HG03039 (cell line): ENCODE measurements at regions not wholly inside any gene's neighbourhood (a gene's known extent, or its start where the extent isn't known, plus 50 kb on each side); places are given as distances from the start of the nearest gene placed in this dataset.

ENCODE experiments used
- ATAC-seq: cut with Tn5 transposase; IDR thresholded peaks from one replicate; pipeline ENCODE4 v1.9.1; 2021; ENCODE audit warnings: mild to moderate bottlenecking, moderate library complexity; ENCODE audit not compliant: unreplicated experiment

- ATAC-seq, result no peak
Observed at GRCh38 chr11:122323754-122324421, 207.9 kb upstream of the BLID start.

DNA sequence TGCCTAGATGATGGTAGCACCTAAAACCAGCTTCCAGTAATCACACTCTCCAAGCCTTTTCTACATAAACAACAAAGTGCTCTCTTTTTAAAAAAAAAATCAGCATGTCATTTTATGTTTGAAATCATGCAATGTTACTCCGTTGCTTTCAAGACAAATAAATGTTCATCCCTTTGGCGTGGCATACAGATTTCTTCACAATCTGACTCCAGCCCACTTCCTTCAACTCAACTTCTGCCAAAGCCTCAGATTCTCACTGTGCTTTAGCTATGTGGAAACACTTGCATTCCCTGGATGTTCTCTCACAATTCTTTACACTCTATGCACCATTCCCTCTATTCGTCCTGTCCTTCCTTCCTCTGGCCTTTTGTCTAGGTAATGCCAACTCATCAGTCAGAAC is 206.3 kb upstream of the BLID start:
- ATAC-seq, result no peak

DNA sequence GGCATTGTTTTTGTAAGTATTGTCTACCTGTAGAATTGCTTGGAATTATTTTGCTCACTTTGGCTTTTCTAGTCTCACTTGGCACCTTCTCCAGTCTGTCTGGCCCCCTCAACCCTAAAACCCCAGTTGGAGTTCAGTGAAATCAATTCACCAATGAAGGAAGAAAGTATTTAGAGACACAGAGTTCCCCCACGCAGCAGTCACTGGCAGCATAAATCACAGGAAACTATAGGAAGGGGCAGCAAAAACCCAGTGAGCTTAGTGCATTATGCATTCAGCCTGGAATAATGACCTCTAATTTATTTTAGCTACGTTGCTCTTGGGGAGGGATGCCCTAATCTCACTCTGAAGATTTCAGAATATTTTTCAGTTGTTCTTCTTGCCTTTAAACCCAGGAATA is 204.7 kb upstream of the BLID start:
- no peak for ATAC-seq

GRCh38 chr11:122319691-122320620 is 203.9 kb upstream of the BLID start:
- no peak for ATAC-seq

DNA sequence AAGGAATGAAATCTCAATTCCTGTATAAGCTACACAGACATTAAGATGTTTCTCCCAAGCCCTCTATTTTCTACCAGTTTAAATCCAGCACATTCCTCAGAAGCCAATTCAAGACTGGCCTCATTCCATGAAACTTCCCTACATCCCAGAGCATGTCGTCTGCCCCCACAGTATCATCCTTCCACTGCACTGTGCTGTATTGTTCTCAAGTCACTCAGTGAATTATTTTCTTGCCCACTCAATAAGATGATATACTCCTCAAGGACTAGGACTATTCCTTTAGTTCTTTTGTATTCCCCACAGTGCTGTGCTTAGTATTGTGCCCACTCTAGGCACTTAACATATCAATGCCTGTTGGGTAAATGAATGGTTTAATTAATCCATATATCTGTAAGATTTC is 203.1 kb upstream of the BLID start:
- ATAC-seq, result no peak

DNA sequence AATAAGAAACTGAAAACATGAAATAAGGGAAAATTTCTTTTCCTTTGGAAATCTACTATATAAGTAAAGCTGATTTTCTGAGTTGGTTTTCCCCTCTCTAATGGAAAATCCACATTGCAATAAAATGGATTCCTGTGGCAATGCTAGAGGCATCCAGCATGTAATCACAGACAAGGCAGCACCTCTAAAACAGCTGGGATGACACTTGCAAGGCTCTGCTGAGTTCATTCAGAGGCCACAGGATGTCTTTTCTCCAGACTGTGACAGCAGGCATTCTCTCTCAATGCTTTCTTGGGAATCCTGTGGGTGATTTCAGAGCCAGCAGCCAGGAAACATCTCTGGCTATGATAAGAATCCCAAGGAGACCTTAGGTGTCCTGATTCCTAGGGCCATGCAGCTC is 201.3 kb upstream of the BLID start:
- ATAC-seq, result no peak

GRCh38 chr11:122313581-122313980 is 197.6 kb upstream of the BLID start:
- no peak for ATAC-seq

- ATAC-seq, result no peak
Observed at GRCh38 chr11:122311216-122311755, 195.3 kb upstream of the BLID start.

GRCh38 chr11:122310766-122311165 is 194.8 kb upstream of the BLID start:
- ATAC-seq, result no peak

GRCh38 chr11:122309262-122309925 is 193.4 kb upstream of the BLID start:
- ATAC-seq, result no peak

DNA sequence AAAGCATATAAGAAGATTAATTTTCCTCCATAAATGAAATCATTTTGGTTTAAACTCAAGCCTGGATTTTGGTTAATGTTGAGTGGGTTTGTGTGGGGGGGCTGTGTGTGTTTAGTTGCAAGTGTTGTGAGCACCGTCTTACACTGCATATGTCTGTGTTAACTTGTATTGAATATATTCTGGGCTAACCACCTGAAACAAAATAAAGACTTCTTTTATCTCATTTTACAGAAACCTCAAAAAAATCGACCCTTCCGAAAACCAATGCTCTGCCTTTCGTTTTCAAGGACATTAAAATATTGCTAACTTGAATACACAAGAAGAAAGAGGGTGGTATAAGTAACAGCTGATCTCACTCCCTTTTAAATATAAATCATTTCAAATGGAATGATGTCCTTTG is 192.2 kb upstream of the BLID start:
- ATAC-seq, result no peak

DNA sequence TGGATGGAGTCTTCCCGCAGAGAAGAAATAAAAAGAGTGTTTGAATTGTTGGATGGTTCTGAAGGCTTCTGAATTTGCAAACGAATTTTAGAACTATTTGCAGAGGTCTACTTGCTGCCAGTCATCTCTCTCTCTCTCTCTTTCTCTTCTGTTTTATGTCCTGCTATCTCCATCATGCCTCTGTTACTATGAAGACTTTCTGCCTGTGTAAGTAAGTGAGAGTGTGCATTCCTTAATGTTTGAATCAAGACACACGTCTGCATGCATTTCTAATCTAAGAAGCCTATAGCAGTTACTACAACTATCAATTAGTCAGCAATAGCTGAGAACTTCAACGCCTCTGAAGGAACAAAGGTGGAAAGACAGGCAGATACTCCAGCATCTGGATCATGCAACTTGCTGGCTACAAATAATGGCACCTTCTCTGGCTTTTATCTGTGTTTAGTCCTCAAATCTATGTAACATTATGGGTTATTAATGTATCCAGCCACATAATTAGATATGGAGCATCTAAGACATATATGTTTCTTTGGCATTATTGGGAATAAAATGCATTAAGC is 191.5 kb upstream of the BLID start:
- no peak for ATAC-seq

- no peak for ATAC-seq
Observed at GRCh38 chr11:122306831-122307391, 190.9 kb upstream of the BLID start.

DNA sequence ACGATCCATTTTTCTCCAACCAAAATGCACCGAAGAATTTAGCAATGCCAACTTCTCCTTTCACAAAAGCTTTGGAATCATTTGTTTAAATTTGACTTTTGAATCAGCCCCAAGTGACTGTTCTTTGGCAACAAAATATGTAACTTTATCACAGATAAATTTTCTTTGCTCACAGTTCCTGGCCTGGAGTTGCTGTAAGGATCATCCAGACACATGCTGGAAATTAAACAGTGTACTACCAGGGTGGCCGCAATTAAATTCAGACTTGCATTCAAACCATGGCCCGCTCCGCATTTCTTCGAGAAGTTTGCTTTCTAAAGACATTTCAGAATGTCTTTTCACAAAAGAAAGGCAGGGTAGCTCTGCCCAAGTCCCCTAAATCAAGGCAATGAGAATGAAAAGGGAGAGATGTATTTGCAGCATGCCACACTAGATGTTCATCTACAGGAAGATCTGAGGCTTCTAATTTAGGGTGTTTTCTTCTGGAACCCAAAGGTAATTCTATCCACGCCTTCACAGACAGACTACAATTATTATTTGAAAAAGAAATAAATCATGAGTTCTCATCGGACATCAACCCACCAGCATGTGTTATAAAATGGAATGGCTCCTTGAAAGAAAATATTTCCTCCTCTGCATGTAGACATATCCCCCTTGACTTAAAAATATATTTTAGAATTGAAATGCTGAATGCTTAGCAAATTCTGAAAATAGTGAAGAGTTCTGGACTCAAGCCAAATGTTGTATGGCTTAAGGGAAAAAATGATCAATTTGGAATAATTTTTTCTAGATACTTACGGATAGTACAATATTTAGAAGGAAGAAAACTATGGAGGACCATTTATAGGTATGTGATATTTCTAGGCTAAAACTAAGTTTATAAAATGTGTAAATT is 189.7 kb upstream of the BLID start:
- no peak for ATAC-seq

GRCh38 chr11:122304973-122305372 is 189.0 kb upstream of the BLID start:
- ATAC-seq, result no peak

DNA sequence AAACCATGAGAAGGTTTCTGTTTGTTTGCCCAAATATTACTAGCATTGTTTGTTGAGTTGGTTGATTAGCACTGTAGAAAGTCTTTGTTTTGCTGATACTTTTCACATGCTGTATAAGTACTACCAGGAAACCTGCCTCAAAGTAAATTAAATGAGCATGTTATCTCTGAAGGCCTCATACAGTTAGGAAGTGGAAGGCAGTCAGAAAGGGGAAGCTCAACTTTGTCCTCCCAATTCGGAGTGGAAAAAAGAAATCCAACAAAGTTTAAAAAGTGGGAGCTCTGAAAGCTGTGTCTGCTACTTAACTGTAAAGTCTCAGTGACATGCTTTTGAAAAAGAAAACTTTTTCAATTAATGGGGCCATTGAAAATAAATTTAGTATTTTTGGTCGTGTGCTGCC is 188.3 kb upstream of the BLID start:
- ATAC-seq, result no peak

GRCh38 chr11:122294041-122294440 is 178.0 kb upstream of the BLID start:
- no peak for ATAC-seq

DNA sequence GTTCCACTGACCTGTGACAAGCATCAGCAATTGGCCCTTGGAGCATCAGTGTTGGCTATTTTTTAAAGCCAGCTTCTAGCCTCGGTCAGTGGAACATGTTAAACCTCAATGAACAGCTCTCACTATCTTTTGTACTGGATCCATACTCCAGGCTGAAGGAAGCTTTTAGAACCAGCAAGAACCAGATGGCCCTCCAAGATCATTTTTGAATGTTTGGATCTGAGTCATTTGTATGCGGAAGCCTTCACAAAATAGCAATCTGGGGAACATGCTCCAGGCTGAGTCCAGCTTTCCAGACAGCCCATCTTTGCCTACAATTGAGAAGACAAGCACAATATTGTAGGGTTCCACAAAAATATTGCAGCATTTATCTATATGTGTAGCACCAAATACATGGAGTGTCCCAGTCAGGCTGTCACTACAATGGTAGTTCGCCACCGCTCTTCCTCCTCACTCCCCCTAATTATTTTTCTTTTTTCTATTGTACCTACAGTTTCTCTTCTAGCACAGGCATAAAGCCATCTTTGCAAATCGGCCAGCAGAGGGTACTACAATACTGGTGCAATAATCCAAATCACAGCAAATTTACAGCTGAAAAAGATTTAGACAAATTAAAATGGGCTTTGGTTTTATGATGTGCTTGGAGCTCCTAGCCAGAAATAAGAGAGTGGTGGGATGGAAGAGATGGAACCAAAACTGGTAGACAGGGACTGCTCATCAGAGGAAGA is 177.4 kb upstream of the BLID start:
- ATAC-seq, result no peak

GRCh38 chr11:122287401-122287800 is 171.4 kb upstream of the BLID start:
- ATAC-seq, result no peak
